ENCODE measurements at regions not wholly inside any gene's neighbourhood (a gene's known extent, or its start where the extent isn't known, plus 50 kb on each side); places are given as distances from the start of the nearest gene placed in this dataset.
"Not testable (repeated sequence)": the region's sequence is repeated elsewhere in the genome, so short reads cannot be mapped to it uniquely, and the experiment has no call there.

DNA sequence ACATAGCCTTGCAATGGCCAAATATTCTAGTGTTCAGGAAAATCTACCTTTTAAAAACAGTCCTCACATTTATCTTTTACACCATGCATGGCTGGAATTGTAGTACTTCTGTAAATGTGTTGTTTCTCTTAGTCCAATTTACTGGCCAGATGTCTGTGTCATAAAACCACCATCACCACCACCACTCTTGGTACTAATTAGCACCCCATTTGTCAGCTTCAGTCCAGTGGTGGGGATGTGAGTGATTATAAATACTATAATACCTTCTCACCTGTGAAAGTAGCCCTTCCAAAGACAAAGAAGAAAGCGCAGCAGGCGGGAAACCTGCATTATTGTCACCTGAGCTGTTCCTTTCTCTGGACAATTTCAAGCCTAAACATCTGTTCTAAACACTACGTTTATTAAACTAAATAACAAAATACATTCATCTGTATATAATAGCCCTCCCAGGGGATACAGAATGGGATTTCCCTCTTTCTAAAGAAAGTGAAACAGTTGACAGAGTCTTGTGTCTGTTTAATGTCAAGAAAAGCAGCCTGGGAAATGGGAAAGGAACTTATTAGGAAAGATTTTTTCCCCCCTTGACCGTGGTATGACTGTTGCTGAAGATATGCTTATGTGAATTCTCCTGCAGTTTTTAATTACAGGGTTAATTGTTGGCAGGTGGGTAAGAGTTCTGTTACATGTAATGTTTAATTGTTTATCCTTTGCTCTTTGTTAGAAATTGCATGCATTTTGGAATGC lies 144.5 kb upstream of the NUDT12 start:
- no peak overlapping the region for H3K27ac Mint-ChIP-seq
- peaks cover 0 to 7% (median 0%) of the 10 kb centered on the region in 9 donors for H3K9me3 Mint-ChIP-seq
- H3K27me3 Mint-ChIP-seq = peaks cover 0 to 5% (median 0%) of the 10 kb centered on the region in 5 donors
- no peaks in the 10 kb centered on the region for H3K36me3 Mint-ChIP-seq
- DNase-seq = no peak
- POLR2A ChIA-PET = no interaction called here
- no peaks in the 10 kb centered on the region for H3K4me1 Mint-ChIP-seq
- no peak overlapping the region for H3K4me3 Mint-ChIP-seq
- ATAC-seq = no peak

DNA sequence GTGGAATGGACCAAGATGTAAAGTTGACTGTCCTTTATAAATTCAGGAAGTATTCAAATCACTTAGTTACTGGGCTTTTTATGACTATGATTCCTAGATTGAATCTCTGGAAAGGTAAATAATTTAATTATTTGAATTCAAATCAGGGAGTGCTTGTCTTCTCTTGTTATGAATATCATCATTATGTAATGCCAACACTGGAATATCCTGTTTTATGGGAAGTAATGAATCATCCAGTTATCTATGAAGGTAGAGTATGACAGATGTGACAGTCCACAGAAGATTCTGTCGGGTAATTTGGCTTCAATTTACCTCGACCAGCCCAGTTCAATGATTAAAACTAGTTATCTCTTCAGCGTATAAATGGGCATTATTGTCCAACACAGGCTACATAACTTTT lies 141.0 kb upstream of the NUDT12 start:
- Mint-ChIP-seq H3K36me3 (no peaks in the 10 kb centered on the region), H3K4me3 (no peak overlapping the region), H3K4me1 (no peaks in the 10 kb centered on the region), H3K27me3 (peaks cover 0 to 5% (median 0%) of the 10 kb centered on the region in 5 donors), H3K27ac (no peak overlapping the region), H3K9me3 (peaks cover 0 to 4% (median 0%) of the 10 kb centered on the region in 9 donors)
- no peak for DNase-seq
- ATAC-seq = no peak
- POLR2A ChIA-PET = no interaction called here

DNA sequence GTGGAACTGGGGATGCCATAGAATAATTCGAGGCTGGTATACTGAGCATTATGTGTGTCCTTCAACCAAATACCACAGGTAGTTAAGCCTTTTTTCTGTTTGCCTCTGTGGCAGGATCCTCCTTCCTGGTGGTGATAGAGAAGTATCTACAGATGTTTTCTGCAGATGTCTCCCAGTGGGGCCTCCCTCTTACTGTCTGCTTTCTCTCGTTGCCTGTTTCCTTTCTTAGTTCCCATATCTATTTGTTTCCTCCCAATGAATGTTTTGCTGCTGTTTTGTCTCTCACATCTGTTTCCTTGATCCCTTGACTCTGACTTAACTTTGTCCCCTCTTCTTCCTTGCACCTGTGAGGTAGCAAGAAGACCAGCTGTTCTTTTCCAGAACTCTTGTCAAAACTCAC lies 130.9 kb upstream of the NUDT12 start:
- POLR2A ChIA-PET = no interaction called here
- Mint-ChIP-seq H3K9me3 (peaks cover 0 to 5% (median 0%) of the 10 kb centered on the region in 9 donors), H3K4me3 (no peak overlapping the region), H3K27ac (no peak overlapping the region), H3K4me1 (no peaks in the 10 kb centered on the region), H3K36me3 (no peaks in the 10 kb centered on the region), H3K27me3 (no peaks in the 10 kb centered on the region)
- no peak for DNase-seq
- no peak for ATAC-seq

GRCh38 chr5:103690676-103691075 lies 128.1 kb upstream of the NUDT12 start:
- Mint-ChIP-seq H3K4me1 (no peaks in the 10 kb centered on the region), H3K27me3 (no peaks in the 10 kb centered on the region), H3K4me3 (no peak overlapping the region), H3K9me3 (peaks cover 0 to 5% (median 0%) of the 10 kb centered on the region in 9 donors), H3K36me3 (no peaks in the 10 kb centered on the region), H3K27ac (no peak overlapping the region)
- DNase-seq (no peak), ATAC-seq (no peak)
- POLR2A ChIA-PET = no interaction called here

DNA sequence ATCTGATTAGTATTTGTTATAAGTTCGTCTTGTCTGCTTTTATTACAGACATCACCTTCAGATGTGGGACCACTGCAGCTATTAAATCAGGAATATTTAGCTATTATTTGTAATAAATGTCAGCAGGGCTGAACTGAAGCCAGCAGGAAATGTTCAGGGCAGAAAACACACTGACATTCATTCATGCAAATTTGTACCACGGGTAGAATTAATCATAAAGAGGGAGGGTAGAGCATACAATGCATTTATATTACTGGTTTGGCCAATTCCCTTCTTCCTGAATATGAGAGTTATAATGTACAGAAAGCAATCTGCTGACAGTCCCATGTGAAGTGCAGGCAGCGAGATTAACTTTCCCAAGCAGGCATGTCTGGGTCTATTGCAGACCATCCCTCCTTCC lies 117.3 kb upstream of the NUDT12 start:
- H3K4me3 Mint-ChIP-seq = no peak overlapping the region
- H3K4me1 Mint-ChIP-seq = no peaks in the 10 kb centered on the region
- POLR2A ChIA-PET = no interaction called here
- H3K36me3 Mint-ChIP-seq = no peaks in the 10 kb centered on the region
- H3K9me3 Mint-ChIP-seq = peaks cover 0 to 8% (median 0%) of the 10 kb centered on the region in 9 donors
- DNase-seq = no peak
- no peaks in the 10 kb centered on the region for H3K27me3 Mint-ChIP-seq
- no peak overlapping the region for H3K27ac Mint-ChIP-seq
- ATAC-seq = no peak

DNA sequence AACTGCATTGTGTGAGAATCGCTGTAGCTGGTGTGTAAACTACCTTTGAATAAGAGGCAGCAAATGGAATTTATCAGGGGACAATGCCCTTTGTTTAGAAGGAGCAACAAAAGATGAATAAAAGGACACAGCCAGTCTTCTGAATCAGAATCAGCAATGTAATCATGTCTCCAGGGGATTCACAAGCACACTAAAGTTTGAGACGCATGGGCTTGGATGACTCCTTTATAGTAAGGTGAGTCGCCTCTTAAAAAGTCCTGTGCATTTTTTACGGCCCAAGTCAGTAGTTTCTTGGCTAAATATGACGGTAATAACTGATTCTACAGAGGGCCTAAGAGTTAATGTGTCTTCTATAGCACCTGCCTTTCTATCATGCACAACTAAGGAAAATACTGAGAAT lies 113.6 kb upstream of the NUDT12 start:
- H3K27ac Mint-ChIP-seq, H3K4me1 Mint-ChIP-seq, H3K36me3 Mint-ChIP-seq, ATAC-seq, DNase-seq, H3K4me3 Mint-ChIP-seq, H3K9me3 Mint-ChIP-seq, POLR2A ChIA-PET, H3K27me3 Mint-ChIP-seq: not testable (repeated sequence)

- H3K4me1 Mint-ChIP-seq = no peaks in the 10 kb centered on the region
- no peak for ATAC-seq
- H3K27ac Mint-ChIP-seq = no peak overlapping the region
- no peak for DNase-seq
- peaks cover 0 to 4% (median 0%) of the 10 kb centered on the region in 9 donors for H3K9me3 Mint-ChIP-seq
- no peak overlapping the region for H3K4me3 Mint-ChIP-seq
- peaks cover 0 to 4% (median 0%) of the 10 kb centered on the region in 5 donors for H3K27me3 Mint-ChIP-seq
- POLR2A ChIA-PET = no interaction called here
- H3K36me3 Mint-ChIP-seq = no peaks in the 10 kb centered on the region
These were observed 112.2 kb upstream of the NUDT12 start for GRCh38 chr5:103674739-103675138.

DNA sequence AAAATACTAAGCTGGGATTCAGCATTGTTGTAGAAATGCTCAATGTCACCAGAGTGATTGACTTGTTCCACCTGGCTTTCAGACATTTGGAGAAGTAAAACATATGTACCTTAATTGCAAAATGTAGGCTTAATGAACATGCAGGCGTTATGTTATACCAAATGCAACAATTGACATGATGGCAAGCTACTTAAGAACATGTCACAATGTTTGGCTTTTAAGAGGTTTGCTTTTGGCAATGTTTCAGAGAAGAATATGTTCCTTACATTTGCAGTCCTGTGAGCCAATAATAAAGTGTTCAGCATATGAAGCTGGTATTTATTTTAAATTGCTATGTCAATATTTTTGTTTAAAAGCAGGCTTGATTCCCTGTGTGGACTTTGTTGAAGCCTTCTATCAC lies 111.7 kb upstream of the NUDT12 start:
- Mint-ChIP-seq H3K27me3 (peaks cover 0 to 9% (median under 1%) of the 10 kb centered on the region in 5 donors), H3K4me1 (no peaks in the 10 kb centered on the region), H3K36me3 (no peaks in the 10 kb centered on the region), H3K4me3 (no peak overlapping the region), H3K9me3 (peaks cover 0 to 4% (median under 1%) of the 10 kb centered on the region in 9 donors), H3K27ac (no peak overlapping the region)
- DNase-seq (no peak), ATAC-seq (no peak)
- POLR2A ChIA-PET = no interaction called here

GRCh38 chr5:103669615-103670014 lies 107.0 kb upstream of the NUDT12 start:
- POLR2A ChIA-PET = no interaction called here
- Mint-ChIP-seq H3K4me3 (no peak overlapping the region), H3K27me3 (peaks cover 0 to 19% (median 4%) of the 10 kb centered on the region in 5 donors), H3K4me1 (no peaks in the 10 kb centered on the region), H3K36me3 (no peaks in the 10 kb centered on the region), H3K9me3 (peaks cover 0 to 11% (median 6%) of the 10 kb centered on the region in 9 donors), H3K27ac (no peak overlapping the region)
- DNase-seq (no peak), ATAC-seq (no peak)

DNA sequence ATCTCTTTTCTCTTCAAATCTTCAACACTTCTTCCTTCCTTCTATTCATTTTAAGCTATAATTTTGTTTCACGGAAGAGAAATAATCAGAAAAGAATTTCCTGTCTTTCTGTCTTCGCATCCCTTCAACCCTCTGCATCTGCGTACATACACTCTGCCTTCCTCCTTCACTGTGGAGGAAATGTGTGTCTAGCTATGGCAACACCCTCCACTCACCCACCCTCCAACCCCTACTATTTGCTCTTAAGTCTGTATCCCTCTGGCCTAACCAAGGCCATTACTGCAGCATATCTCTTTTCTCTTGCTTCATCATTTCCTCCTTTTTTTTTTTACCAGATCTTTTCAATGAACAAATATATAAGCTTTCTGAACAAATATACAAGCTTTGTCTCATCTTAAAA lies 105.7 kb upstream of the NUDT12 start:
- DNase-seq = no peak
- Mint-ChIP-seq H3K27me3 (peaks cover 0 to 19% (median 4%) of the 10 kb centered on the region in 5 donors), H3K9me3 (peaks cover 2 to 20% (median 12%) of the 10 kb centered on the region in 9 donors), H3K36me3 (no peaks in the 10 kb centered on the region), H3K27ac (no peak overlapping the region), H3K4me1 (no peaks in the 10 kb centered on the region), H3K4me3 (no peak overlapping the region)
- ATAC-seq = no peak
- POLR2A ChIA-PET = no interaction called here

DNA sequence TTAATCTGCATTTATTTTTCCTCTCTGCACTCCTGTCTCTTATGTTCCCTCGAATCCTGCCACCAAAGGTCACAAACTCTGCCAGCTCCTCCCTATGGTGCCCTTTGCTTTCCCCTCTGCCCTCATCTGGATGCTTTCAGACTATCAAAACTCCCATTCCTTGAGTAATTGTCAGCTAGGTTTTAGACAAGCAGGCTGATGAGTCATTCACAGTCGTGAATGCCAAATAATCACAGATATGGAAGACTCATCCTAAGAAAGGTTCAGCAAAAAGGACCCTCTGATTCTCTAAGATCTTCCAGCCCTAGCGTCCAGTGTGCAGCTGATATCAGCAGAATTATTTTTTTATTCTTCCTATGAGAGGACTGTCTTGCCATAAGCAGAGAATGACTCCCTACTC lies 104.5 kb upstream of the NUDT12 start:
- Mint-ChIP-seq H3K4me3 (no peak overlapping the region), H3K9me3 (peaks cover 5 to 31% (median 18%) of the 10 kb centered on the region in 9 donors), H3K27me3 (peaks cover 0 to 19% (median 4%) of the 10 kb centered on the region in 5 donors), H3K4me1 (no peaks in the 10 kb centered on the region), H3K36me3 (peaks cover 0 to 8% (median 0%) of the 10 kb centered on the region in 3 donors), H3K27ac (no peak overlapping the region)
- POLR2A ChIA-PET = no interaction called here
- DNase-seq = no peak
- ATAC-seq = no peak

GRCh38 chr5:103657301-103657700 lies 94.7 kb upstream of the NUDT12 start:
- H3K4me3 Mint-ChIP-seq = no peak overlapping the region
- no peak overlapping the region for H3K27ac Mint-ChIP-seq
- no peak for DNase-seq
- POLR2A ChIA-PET = no interaction called here
- peaks cover 0 to under 1% (median 0%) of the 10 kb centered on the region in 3 donors for H3K36me3 Mint-ChIP-seq
- no peaks in the 10 kb centered on the region for H3K27me3 Mint-ChIP-seq
- peaks cover 0 to 9% (median 3%) of the 10 kb centered on the region in 9 donors for H3K9me3 Mint-ChIP-seq
- no peaks in the 10 kb centered on the region for H3K4me1 Mint-ChIP-seq
- ATAC-seq = no peak

DNA sequence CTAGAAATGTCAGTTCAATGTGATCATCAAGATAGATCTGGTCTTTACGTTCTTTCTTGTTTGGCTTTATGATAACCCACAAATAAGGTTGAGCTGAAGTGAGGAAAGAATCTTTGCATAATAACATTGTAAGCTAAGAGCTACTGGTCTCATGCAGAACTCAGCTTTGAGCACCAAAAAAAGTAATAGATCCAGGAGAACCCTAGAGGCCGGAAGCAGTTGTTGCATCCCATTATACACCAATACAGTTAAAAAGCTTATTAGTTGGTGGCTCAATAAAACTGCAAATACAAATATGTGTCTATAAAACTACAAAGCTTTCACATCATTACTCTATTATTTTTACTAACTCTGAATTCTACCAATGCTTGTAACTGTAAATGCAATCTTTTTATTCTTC lies 85.5 kb upstream of the NUDT12 start:
- H3K27me3 Mint-ChIP-seq = peaks cover 0 to 9% (median 2%) of the 10 kb centered on the region in 5 donors

More for the DNA sequence above, 85.5 kb upstream of the NUDT12 start:
- Mint-ChIP-seq H3K4me3 (no peak overlapping the region), H3K4me1 (no peaks in the 10 kb centered on the region), H3K9me3 (peaks cover 0 to 2% (median 0%) of the 10 kb centered on the region in 9 donors), H3K36me3 (no peaks in the 10 kb centered on the region), H3K27ac (no peak overlapping the region)
- DNase-seq (no peak), ATAC-seq (no peak)
- POLR2A ChIA-PET = no interaction called here

Data from naive thymus-derived CD8-positive, alpha-beta T cell (primary cell).